ENCODE measurements at regions not wholly inside any gene's neighbourhood (a gene's known extent, or its start where the extent isn't known, plus 50 kb on each side); places are given as distances from the start of the nearest gene placed in this dataset.

DNA sequence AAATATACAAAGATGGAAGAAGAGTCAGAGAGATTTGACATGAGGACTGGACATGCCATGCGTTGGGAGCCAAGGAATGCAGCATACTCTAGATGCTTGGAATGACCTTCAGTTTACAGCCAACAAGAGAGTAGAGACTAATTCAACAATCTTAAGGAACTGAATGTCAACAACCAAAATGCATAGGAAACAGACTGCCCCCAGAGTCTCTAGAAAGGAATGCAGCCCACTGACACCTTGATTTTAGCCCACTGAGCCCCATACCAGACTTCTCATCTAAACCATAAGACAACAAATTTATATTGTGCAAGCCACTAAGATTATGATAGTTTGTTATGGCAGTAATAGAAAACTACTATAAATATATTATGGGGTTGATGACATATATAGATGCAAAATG is 611.2 kb downstream of the RPS29 start:
- TF ChIP-seq, protein P1, sequence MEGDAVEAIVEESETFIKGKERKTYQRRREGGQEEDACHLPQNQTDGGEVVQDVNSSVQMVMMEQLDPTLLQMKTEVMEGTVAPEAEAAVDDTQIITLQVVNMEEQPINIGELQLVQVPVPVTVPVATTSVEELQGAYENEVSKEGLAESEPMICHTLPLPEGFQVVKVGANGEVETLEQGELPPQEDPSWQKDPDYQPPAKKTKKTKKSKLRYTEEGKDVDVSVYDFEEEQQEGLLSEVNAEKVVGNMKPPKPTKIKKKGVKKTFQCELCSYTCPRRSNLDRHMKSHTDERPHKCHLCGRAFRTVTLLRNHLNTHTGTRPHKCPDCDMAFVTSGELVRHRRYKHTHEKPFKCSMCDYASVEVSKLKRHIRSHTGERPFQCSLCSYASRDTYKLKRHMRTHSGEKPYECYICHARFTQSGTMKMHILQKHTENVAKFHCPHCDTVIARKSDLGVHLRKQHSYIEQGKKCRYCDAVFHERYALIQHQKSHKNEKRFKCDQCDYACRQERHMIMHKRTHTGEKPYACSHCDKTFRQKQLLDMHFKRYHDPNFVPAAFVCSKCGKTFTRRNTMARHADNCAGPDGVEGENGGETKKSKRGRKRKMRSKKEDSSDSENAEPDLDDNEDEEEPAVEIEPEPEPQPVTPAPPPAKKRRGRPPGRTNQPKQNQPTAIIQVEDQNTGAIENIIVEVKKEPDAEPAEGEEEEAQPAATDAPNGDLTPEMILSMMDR (conservative IDR thresholded peaks at IDR 0.05; ENCODE audit: low read length) = no peak
- no peak for DNase-seq (ENCODE audit: low read depth)
- H3K4me3 ChIP-seq (ENCODE audit: low read length) = no peak overlapping the region

DNA sequence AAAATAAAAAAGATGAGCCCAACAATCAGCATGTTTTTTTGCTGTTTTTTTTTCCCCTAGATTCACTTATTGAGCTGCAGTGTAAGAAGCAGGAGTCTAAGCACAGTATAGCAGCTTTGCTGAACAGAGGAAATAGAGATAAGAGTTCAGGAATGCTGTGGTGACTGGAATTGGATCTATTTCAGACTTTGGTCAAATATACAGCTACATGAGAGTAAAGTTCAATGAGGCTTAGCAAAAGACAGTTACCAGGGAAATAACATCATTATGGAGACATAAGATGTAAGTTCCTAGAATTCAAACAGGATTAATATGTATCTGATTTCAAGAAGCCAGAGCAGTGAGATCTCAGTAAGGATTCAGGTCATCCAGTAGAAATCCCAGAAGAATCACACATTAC is 613.0 kb downstream of the RPS29 start:
- H3K4me3 ChIP-seq (ENCODE audit: low read length) = no peak overlapping the region
- TF ChIP-seq, protein P1 (conservative IDR thresholded peaks at IDR 0.05; ENCODE audit: low read length) = no peak
- DNase-seq (ENCODE audit: low read depth) = peak; percentile 27

DNA sequence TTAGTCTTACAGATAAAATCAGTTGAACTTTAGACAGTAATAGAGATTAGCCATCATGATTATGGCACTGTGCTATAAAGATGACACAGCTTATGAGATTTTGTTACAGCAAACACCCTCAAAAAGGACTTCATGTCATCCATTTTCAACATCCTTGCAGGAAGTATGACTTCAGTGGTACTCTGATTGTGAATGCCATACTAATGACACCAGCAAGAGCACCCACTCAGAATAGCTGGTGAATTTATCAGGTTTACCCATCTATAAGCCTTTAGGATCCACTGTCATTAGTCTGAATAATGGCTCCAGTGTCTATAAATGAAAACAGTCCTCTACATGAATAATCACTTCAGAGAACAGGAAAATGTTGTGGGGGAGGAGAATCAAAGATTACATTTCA is 615.2 kb downstream of the RPS29 start:
- H3K4me3 ChIP-seq (ENCODE audit: low read length) = no peak overlapping the region
- peak; percentile 1 for DNase-seq (ENCODE audit: low read depth)
- TF ChIP-seq, protein P1 (conservative IDR thresholded peaks at IDR 0.05; ENCODE audit: low read length) = no peak

DNA sequence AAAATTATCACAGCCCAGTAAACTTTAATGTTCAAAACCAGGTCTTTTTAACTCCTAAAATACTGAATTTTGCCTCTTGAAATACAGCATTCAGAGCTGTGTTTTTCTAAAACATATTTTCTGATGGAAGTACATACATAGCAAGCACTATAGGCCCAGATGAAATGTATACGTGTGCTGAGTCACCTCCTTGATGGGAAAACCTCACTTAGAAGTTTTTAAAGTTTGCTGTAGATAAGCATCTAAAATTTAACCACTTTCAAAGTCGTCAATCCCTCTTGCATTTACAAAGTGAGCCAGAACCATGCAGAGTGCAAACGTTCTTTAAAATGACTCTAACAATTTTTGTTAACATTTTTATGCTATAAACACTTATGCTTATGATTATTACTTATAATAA is 618.8 kb downstream of the RPS29 start:
- TF ChIP-seq, protein P1 (conservative IDR thresholded peaks at IDR 0.05; ENCODE audit: low read length) = no peak
- no peak overlapping the region for H3K4me3 ChIP-seq (ENCODE audit: low read length)

DNA sequence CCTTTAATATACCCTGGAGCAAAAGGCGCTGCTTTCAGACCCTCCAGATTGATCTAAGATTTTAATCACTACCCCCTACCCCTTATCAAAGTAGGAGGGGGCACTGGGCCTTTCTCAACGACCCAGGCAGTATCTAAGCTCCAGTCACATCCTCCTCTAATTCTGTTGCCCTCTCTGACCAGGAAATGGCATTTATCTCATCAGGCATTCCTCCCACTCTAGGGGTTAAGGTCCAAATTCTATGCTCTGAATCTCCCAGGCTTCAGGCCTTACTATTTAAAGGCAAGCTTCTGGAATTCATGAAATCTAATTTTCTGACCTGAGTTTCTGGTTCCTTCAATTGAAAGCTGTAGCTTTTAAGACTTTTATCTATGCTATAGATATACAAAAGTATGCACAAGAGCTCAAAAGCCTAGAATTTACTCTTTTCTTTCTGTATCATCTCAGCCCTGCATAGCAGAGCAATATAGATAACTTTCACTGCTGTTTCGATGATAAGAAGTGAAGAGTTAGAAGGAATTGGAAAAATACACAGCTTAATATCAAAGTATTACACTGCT is 622.9 kb downstream of the RPS29 start:
- no peak overlapping the region for H3K4me3 ChIP-seq (ENCODE audit: low read length)
- DNase-seq (ENCODE audit: low read depth) = no peak
- TF ChIP-seq, protein P1 (conservative IDR thresholded peaks at IDR 0.05; ENCODE audit: low read length) = no peak

More for the DNA sequence above, 618.8 kb downstream of the RPS29 start:
- DNase-seq (ENCODE audit: low read depth) = no peak

DNA sequence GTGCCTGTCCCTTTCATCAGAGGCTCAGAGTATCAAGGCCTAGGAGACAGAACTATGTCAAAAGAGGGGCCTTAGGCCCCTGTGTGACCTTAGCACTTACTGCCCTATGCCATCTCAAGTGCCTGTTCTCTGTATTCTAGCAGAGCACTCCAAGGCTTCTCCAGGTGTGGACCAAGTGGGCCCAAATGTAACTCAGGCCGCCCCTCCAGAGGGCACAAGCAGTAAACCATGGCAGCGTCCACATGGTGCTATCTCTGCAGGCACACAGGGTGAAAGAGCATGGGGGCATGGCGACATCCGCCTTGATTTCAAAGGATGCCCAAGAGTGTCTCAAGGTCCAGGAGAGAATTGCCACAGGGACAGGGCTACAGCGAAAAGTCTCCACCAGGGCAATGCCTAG is 628.7 kb downstream of the RPS29 start:
- H3K4me3 ChIP-seq (ENCODE audit: low read length) = no peak overlapping the region
- no peak for DNase-seq (ENCODE audit: low read depth)
- TF ChIP-seq, protein P1 (conservative IDR thresholded peaks at IDR 0.05; ENCODE audit: low read length) = no peak

DNA sequence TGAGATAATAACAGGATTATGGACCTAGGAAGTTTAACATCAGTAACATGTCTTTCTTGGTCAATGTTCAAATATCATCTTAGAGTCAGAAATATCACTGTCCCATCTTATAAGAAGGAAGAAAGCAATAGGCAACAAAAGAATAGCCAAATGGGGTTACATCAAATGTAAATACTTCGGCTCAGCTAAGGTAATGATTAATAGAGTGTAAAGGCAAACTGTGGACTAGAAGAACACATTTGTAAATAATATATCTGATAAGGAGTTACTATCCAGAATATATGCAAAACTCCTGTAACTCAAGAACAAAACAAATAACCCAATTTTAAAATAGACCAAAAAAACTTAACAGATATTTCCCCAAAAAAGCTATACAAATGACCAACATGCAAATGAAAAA is 630.3 kb downstream of the RPS29 start:
- no peak for DNase-seq (ENCODE audit: low read depth)
- TF ChIP-seq, protein P1 (conservative IDR thresholded peaks at IDR 0.05; ENCODE audit: low read length) = no peak
- no peak overlapping the region for H3K4me3 ChIP-seq (ENCODE audit: low read length)

Measured in AG10803 (cell line).